ENCODE measurements at regions not wholly inside any gene's neighbourhood (a gene's known extent, or its start where the extent isn't known, plus 50 kb on each side); places are given as distances from the start of the nearest gene placed in this dataset.

DNA sequence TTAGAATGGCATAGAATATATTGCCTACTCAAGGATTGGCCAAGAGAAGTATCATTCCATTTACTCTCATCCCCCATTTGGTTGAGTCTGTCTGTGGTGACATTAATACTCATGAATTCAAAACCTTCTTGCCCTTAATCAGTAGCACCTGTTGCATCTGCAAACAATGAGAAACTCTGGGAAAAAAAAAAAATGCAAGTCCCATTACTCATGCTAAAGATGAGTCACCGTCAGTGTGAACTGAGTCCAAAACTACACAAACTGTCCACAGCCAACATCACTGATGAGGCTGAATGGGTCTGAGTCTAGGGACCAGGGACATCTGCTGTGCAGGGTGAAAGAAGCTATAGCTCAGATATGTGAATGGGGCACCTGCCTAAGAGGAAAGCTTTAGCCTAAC, 96.9 kb upstream of the ADAMTS18 start:
- H3K4me2 ChIP-seq (ENCODE audit: insufficient read depth, low read length): no peak overlapping the region
- H3K36me3 ChIP-seq (ENCODE audit: insufficient read depth, low read length): no peaks in the 10 kb centered on the region
- TF ChIP-seq, protein P1, sequence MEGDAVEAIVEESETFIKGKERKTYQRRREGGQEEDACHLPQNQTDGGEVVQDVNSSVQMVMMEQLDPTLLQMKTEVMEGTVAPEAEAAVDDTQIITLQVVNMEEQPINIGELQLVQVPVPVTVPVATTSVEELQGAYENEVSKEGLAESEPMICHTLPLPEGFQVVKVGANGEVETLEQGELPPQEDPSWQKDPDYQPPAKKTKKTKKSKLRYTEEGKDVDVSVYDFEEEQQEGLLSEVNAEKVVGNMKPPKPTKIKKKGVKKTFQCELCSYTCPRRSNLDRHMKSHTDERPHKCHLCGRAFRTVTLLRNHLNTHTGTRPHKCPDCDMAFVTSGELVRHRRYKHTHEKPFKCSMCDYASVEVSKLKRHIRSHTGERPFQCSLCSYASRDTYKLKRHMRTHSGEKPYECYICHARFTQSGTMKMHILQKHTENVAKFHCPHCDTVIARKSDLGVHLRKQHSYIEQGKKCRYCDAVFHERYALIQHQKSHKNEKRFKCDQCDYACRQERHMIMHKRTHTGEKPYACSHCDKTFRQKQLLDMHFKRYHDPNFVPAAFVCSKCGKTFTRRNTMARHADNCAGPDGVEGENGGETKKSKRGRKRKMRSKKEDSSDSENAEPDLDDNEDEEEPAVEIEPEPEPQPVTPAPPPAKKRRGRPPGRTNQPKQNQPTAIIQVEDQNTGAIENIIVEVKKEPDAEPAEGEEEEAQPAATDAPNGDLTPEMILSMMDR (IDR thresholded peaks at IDR 0.05; ENCODE audit: extremely low read depth, low read depth, low read length): no peak

DNA sequence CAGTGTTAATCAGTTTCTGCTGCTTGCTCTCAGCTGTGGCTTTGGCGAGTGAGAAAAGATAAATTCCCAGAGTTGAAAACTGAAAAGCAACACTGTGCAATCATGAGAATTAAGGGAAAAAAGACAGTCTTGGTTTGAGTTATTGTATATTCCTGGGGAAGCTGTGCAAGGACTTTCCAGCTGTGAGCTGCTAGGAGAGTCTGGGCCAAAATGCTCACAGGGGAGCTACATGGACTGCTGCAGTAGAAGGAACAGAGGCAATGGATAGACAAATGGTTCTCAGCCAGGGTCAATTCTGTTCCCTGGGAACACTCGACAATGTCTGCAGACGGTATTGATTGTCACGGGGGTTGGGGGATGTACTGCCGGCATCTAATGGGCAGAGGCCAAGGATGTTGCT, 102.0 kb upstream of the ADAMTS18 start:
- TF ChIP-seq, protein P1 (IDR thresholded peaks at IDR 0.05; ENCODE audit: extremely low read depth, low read depth, low read length): no peak
- no peak overlapping the region for H2AFZ ChIP-seq (ENCODE audit: low read length)
- H3K9me3 ChIP-seq (ENCODE audit: low read depth, low read length): no peaks in the 10 kb centered on the region
- H3K79me2 ChIP-seq (ENCODE audit: insufficient read depth, low read length): no peaks in the 10 kb centered on the region
- H3K27ac ChIP-seq (ENCODE audit: low read depth, low read length): no peak overlapping the region
- no peak overlapping the region for H3K4me2 ChIP-seq (ENCODE audit: insufficient read depth, low read length)
- H3K4me1 ChIP-seq (ENCODE audit: insufficient read depth, low read length): no peaks in the 10 kb centered on the region
- no peaks in the 10 kb centered on the region for H4K20me1 ChIP-seq (ENCODE audit: insufficient read depth, low read length)
- H3K4me3 ChIP-seq (ENCODE audit: insufficient read depth, low read length): no peak overlapping the region
- H3K36me3 ChIP-seq (ENCODE audit: insufficient read depth, low read length): no peaks in the 10 kb centered on the region
- no peak for DNase-seq (ENCODE audit: insufficient read length, low spot score, missing footprints)
- peaks cover 6% of the 10 kb centered on the region for H3K27me3 ChIP-seq (ENCODE audit: insufficient read depth, low read length)

More for the DNA sequence above, 96.9 kb upstream of the ADAMTS18 start:
- H3K4me3 ChIP-seq (ENCODE audit: insufficient read depth, low read length): no peak overlapping the region
- DNase-seq (ENCODE audit: insufficient read length, low spot score, missing footprints): no peak
- H2AFZ ChIP-seq (ENCODE audit: low read length): no peak overlapping the region
- no peaks in the 10 kb centered on the region for H4K20me1 ChIP-seq (ENCODE audit: insufficient read depth, low read length)
- H3K27ac ChIP-seq (ENCODE audit: low read depth, low read length): no peak overlapping the region
- no peaks in the 10 kb centered on the region for H3K9me3 ChIP-seq (ENCODE audit: low read depth, low read length)
- no peaks in the 10 kb centered on the region for H3K4me1 ChIP-seq (ENCODE audit: insufficient read depth, low read length)
- H3K27me3 ChIP-seq (ENCODE audit: insufficient read depth, low read length): peaks cover 2% of the 10 kb centered on the region
- no peaks in the 10 kb centered on the region for H3K79me2 ChIP-seq (ENCODE audit: insufficient read depth, low read length)

DNA sequence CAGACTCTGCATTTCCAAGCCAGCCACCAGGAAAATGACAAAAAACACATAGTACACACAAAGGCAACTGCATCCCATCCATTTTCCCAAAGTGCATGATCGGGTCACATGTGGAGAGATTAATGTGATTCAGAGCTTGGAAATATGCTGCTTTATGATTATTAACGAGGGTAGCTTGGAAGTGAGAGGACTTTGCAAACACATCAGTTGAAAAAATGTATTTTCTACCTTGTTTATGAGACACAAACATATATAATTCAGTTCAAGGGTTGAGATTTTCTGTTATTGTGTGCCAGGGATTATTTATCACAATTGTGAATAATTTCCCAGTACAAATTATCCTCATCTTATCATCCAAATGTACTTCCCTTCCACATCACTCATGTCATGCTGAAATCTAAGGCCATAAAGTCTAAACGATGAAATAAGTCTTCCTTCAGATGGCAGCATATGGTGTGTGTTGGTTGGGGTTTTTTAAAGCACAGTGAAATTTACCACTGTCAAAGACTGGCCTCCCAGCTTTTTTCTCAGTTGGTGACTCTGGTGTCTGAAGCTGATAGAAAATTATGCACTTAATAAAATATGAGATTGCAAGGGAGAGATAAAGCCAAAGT, 104.7 kb upstream of the ADAMTS18 start:
- no peak overlapping the region for H2AFZ ChIP-seq (ENCODE audit: low read length)
- no peaks in the 10 kb centered on the region for H3K79me2 ChIP-seq (ENCODE audit: insufficient read depth, low read length)
- no peak overlapping the region for H3K4me3 ChIP-seq (ENCODE audit: insufficient read depth, low read length)
- H3K27ac ChIP-seq (ENCODE audit: low read depth, low read length): no peak overlapping the region
- TF ChIP-seq, protein P1 (IDR thresholded peaks at IDR 0.05; ENCODE audit: extremely low read depth, low read depth, low read length): no peak
- no peak for DNase-seq (ENCODE audit: insufficient read length, low spot score, missing footprints)
- H3K4me1 ChIP-seq (ENCODE audit: insufficient read depth, low read length): no peaks in the 10 kb centered on the region
- no peaks in the 10 kb centered on the region for H4K20me1 ChIP-seq (ENCODE audit: insufficient read depth, low read length)
- H3K36me3 ChIP-seq (ENCODE audit: insufficient read depth, low read length): no peaks in the 10 kb centered on the region
- H3K4me2 ChIP-seq (ENCODE audit: insufficient read depth, low read length): no peak overlapping the region
- H3K27me3 ChIP-seq (ENCODE audit: insufficient read depth, low read length): peaks cover 14% of the 10 kb centered on the region
- no peaks in the 10 kb centered on the region for H3K9me3 ChIP-seq (ENCODE audit: low read depth, low read length)

DNA sequence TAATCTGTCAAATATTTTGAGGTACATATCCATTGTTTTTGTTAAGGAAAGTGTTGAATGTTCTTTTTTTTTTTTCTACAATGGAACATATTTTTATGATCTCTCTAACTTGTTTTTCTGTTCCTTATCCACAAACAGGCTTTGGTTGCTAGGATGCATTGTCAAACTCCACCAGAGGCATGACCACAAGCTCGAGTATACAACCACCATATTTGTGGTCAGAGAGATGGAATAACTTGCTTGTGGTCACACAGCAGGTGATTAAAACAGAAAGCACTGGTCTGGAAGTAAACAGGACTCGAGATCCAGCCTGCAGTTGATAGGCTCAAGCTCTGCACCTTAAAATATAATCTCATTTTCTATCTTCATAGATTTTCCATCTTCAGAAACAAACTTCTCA, 105.8 kb upstream of the ADAMTS18 start:
- H3K4me2 ChIP-seq (ENCODE audit: insufficient read depth, low read length): no peak overlapping the region
- DNase-seq (ENCODE audit: insufficient read length, low spot score, missing footprints): no peak
- TF ChIP-seq, protein P1 (IDR thresholded peaks at IDR 0.05; ENCODE audit: extremely low read depth, low read depth, low read length): no peak

More for the DNA sequence above, 105.8 kb upstream of the ADAMTS18 start:
- Histone ChIP-seq H3K36me3 (ENCODE audit: insufficient read depth, low read length) (no peaks in the 10 kb centered on the region), H3K4me1 (ENCODE audit: insufficient read depth, low read length) (no peaks in the 10 kb centered on the region), H3K9me3 (ENCODE audit: low read depth, low read length) (no peaks in the 10 kb centered on the region), H3K27ac (ENCODE audit: low read depth, low read length) (no peak overlapping the region), H3K79me2 (ENCODE audit: insufficient read depth, low read length) (no peaks in the 10 kb centered on the region), H4K20me1 (ENCODE audit: insufficient read depth, low read length) (no peaks in the 10 kb centered on the region), H2AFZ (ENCODE audit: low read length) (no peak overlapping the region), H3K27me3 (ENCODE audit: insufficient read depth, low read length) (peaks cover 14% of the 10 kb centered on the region), H3K4me3 (ENCODE audit: insufficient read depth, low read length) (no peak overlapping the region)
